ENCODE measurements at regions not wholly inside any gene's neighbourhood (a gene's known extent, or its start where the extent isn't known, plus 50 kb on each side); places are given as distances from the start of the nearest gene placed in this dataset.
A peak's percentile ranks its signal among the peaks of the same experiment; 100 is the strongest.

GRCh38 chr2:176612036-176612435, 342.8 kb downstream of the MTX2 start:
- DNase-seq (ENCODE audit: low spot score): no peak

GRCh38 chr2:176612736-176613135, 343.5 kb downstream of the MTX2 start:
- no peak for DNase-seq (ENCODE audit: low spot score)

- no peak for DNase-seq (ENCODE audit: low spot score)
Observed at GRCh38 chr2:176613323-176613987, 344.2 kb downstream of the MTX2 start.

GRCh38 chr2:176614049-176614448, 344.8 kb downstream of the MTX2 start:
- DNase-seq (ENCODE audit: low spot score): no peak

- DNase-seq (ENCODE audit: low spot score): no peak
Observed at GRCh38 chr2:176614930-176615329, 345.7 kb downstream of the MTX2 start.

- no peak for DNase-seq (ENCODE audit: low spot score)
Observed at GRCh38 chr2:176619504-176619903, 350.3 kb downstream of the MTX2 start.

GRCh38 chr2:176621350-176621749, 352.1 kb downstream of the MTX2 start:
- DNase-seq (ENCODE audit: low spot score): no peak

GRCh38 chr2:176622792-176623191, 353.6 kb downstream of the MTX2 start:
- no peak for DNase-seq (ENCODE audit: low spot score)

GRCh38 chr2:176626796-176627195, 357.6 kb downstream of the MTX2 start:
- no peak for DNase-seq (ENCODE audit: low spot score)

GRCh38 chr2:176628438-176628837, 359.2 kb downstream of the MTX2 start:
- DNase-seq (ENCODE audit: low spot score): no peak

GRCh38 chr2:176633754-176634153, 364.5 kb downstream of the MTX2 start:
- no peak for DNase-seq (ENCODE audit: low spot score)

GRCh38 chr2:176636401-176636800, 367.2 kb downstream of the MTX2 start:
- no peak for DNase-seq (ENCODE audit: low spot score)

- no peak for DNase-seq (ENCODE audit: low spot score)
Observed at GRCh38 chr2:176637142-176637485, 367.9 kb downstream of the MTX2 start.

GRCh38 chr2:176637486-176638166, 368.4 kb downstream of the MTX2 start:
- peak; percentile 61 for DNase-seq (ENCODE audit: low spot score)

- DNase-seq (ENCODE audit: low spot score): peak; percentile 67
Observed at GRCh38 chr2:176638167-176639015, 369.1 kb downstream of the MTX2 start.

- no peak for DNase-seq (ENCODE audit: low spot score)
Observed at GRCh38 chr2:176639016-176639343, 369.7 kb downstream of the MTX2 start.

GRCh38 chr2:176639671-176640070, 370.4 kb downstream of the MTX2 start:
- DNase-seq (ENCODE audit: low spot score): no peak

GRCh38 chr2:176641436-176641835, 372.2 kb downstream of the MTX2 start:
- no peak for DNase-seq (ENCODE audit: low spot score)

- no peak for DNase-seq (ENCODE audit: low spot score)
Observed at GRCh38 chr2:176642074-176642473, 372.8 kb downstream of the MTX2 start.

- DNase-seq (ENCODE audit: low spot score): no peak
Observed at GRCh38 chr2:176643646-176644045, 374.4 kb downstream of the MTX2 start.

- DNase-seq (ENCODE audit: low spot score): no peak
Observed at GRCh38 chr2:176645494-176645893, 376.3 kb downstream of the MTX2 start.

GRCh38 chr2:176646033-176646615, 376.9 kb downstream of the MTX2 start:
- no peak for DNase-seq (ENCODE audit: low spot score)

All from ecto neural progenitor cell (in vitro differentiated cells).